ENCODE measurements at regions not wholly inside any gene's neighbourhood (a gene's known extent, or its start where the extent isn't known, plus 50 kb on each side); places are given as distances from the start of the nearest gene placed in this dataset.
"Not testable (repeated sequence)": the region's sequence is repeated elsewhere in the genome, so short reads cannot be mapped to it uniquely, and the experiment has no call there.

- no peak for DNase-seq
Measured at GRCh38 chr1:233722212-233722979, 108.5 kb downstream of the KCNK1 start.

DNA sequence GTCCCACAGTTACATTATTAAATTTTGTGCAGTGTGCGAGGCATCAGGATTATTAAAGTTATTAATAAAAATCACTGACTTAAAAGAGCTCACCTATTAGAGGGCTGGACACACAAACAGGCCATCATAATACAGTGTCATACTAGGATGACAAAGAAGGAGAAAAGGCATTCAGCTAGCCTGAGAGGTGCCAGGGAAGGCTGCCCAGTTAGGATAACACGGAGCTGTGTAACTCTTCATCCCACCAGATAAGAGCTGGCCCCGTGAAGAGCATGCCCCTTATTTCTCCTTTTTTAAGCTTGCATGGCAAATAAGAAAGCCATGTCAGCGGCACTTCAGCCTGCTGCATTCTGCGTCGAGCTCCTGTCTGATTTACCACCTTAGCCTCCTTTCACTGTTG lies 109.5 kb downstream of the KCNK1 start:
- no peak for DNase-seq

DNA sequence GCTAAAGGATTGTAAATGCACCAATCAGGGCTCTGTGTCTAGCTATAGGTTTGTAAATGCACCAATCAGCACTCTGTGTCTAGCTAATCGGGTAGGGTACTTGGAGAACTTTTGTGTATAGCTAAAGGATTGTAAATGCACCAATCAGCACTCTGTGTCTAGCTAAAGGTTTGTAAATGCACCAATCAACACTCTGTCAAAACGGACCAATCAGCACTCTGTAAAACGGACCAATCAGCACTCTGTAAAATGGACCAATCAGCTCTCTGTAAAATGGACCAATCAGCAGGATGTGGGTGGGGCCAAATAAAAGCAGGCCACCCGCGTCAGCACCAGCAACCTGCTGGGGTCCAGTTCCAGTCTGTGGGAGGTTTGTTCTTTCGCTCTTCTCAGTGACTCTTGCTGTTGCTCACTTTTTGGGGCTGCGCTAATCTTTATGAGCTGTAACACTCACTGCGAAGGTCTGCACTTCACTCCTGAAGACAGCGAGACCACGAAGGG lies 110.3 kb downstream of the KCNK1 start:
- not testable (repeated sequence) for DNase-seq

DNA sequence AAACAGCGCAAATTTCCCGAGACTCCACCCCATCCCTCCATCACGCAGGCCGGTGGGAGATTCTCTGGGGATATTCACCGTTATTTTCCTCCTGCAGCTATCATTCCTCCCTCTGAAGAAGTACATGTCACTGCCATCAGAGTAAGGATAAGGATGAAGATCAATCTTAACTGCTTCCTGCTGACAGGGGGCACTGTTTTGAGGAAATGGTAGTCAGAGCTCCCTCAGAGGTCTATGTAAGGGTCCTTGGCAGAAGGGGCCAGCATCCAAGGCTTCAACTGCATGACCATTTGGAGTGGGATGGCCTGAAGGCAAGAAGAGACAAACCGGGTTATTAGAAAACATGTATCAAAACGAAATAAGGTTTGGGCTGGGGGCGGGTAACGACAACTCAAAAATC lies 111.5 kb downstream of the KCNK1 start:
- DNase-seq = no peak

- no peak for DNase-seq
Measured at GRCh38 chr1:233728721-233729120, 114.8 kb downstream of the KCNK1 start.

- DNase-seq = no peak
Measured at GRCh38 chr1:233730380-233730779, 116.5 kb downstream of the KCNK1 start.

GRCh38 chr1:233730809-233731208 lies 116.9 kb downstream of the KCNK1 start:
- no peak for DNase-seq

- DNase-seq = no peak
Measured at GRCh38 chr1:233732206-233732605, 118.3 kb downstream of the KCNK1 start.

GRCh38 chr1:233734456-233734855 lies 120.5 kb downstream of the KCNK1 start:
- DNase-seq = no peak

- DNase-seq = no peak
Measured at GRCh38 chr1:233735331-233735730, 121.4 kb downstream of the KCNK1 start.

- DNase-seq = no peak
Measured at GRCh38 chr1:233735847-233736246, 121.9 kb downstream of the KCNK1 start.

GRCh38 chr1:233737341-233737740 lies 123.4 kb downstream of the KCNK1 start:
- no peak for DNase-seq

- DNase-seq = no peak
Measured at GRCh38 chr1:233738396-233738795, 124.5 kb downstream of the KCNK1 start.

- no peak for DNase-seq
Measured at GRCh38 chr1:233738850-233739249, 124.9 kb downstream of the KCNK1 start.

GRCh38 chr1:233744779-233745513 lies 131.0 kb downstream of the KCNK1 start:
- DNase-seq = no peak

DNA sequence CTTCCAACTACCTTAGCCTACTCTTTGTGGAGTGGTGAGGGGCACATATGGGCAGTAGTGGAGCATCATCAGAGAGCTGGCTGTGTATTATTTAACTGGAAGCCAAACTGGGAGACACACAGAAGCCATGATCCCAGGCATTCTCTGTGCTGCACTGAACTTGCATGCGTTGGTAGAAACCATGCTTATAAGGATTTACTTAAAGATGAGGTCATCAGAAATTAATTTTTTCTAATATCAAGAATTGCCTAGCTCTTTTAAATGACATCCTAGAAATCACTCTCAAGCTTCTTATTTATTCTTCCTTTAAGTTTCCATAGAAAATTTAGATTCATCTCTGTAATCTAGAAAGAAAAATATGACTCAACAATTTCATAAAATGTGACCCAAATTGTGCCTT lies 136.2 kb downstream of the KCNK1 start:
- no peak for DNase-seq

DNA sequence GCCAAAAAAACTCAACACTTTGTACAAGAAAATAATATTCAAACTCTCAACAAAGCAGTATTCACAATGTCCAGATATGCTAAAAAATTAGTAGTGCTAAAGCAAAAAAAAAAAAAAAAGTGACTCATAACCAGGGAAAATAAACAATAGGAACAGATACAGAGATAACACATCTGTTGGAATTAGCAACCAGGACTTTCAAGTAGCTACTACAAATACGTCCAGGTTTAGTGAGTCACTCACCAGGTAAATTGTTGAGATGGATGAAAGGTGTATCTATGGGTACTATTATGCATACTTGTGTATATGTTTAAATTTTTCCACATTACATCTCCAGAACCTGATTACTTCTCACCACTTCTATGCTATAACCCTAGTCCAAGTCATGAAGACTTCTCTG lies 144.8 kb upstream of the SLC35F3 start:
- no peak for DNase-seq

- DNase-seq = not testable (repeated sequence)
Measured at GRCh38 chr1:233764304-233764703, 140.2 kb upstream of the SLC35F3 start.

GRCh38 chr1:233777566-233777965 lies 126.9 kb upstream of the SLC35F3 start:
- no peak for DNase-seq

- no peak for DNase-seq
Measured at GRCh38 chr1:233780049-233780448, 124.4 kb upstream of the SLC35F3 start.

DNA sequence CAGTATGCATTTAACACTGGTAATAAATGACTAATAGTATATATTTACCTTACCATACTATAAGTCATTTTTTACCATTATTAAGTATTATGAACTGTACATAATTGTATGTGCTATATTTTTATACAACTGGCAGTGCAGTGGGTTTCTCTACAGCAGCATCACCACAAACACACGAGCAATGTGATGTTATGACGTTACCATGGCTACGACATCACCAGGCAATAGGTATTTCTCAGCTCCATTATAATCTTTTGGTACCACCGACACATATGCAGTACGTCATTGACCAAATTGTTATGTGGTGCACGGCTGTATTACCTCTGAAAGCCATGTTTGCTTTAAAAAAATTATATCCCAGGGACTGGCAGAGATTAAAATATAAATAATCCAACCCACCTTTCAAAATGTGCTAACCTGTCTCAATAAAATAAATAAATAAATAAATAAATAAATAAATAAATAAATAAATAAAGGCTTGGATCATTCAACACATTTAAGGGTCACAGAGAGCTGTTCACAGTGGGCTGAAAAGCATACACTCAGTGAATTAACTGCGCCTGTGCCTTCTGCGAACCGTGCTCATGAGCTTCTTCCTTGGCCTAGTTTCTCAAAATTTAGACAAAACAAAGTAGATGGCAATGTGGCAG lies 121.4 kb upstream of the SLC35F3 start:
- DNase-seq = no peak

DNA sequence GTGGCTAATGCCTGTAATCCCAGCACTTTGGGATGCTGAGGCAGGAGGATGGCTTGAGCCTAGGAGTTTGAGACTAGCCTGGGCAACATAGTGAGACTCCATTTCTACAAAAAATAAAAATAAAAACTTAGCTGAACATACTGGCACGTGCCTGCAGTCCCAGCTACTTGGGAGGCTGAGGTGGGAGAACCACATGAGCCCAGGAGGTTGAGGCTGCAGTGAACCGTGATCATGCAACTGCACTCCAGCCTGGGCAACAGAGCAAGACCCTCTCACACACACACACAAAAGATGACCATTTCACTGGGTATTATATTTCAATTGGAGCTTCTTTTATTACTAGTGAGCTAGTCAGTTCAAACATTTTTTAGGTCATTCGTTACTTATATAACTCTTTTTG lies 116.9 kb upstream of the SLC35F3 start:
- DNase-seq = no peak

DNA sequence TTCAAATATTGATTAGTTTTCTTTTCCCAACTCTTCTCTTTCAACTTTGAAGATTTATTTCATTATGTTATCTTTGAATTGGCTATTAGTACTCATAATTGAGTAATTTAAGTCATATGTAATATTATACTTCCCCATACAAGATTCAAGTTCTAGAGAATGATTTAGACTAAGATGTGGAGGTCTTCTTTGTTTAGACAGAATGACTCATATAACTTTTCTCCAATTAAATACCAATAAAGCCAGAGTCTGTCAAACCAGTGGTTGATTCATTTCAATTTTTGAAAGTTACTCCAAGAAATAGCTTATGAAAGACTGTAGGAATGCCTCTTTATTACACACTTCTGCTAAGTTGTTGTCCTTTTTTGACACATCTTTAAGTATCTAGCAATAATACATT lies 115.8 kb upstream of the SLC35F3 start:
- DNase-seq = no peak

DNA sequence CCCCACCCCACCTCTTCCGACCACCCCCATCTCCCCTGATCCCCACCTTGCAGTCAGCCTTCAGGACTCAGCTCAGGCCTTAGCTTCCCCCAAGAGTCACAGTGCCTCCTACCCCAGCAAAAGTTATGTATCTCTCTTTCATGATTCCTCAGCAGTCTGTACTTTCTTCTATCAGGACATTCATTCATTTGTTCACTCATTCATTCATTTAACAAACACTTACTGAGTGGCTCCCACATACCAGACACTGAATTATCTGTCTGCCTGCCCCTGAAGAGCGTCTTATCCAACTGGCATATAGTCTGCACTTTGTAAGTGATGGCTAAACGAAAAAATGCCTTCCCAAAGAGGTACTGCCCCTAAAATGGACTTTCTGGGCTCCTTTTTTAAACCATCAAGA lies 114.4 kb upstream of the SLC35F3 start:
- DNase-seq = no peak
